ENCODE measurements at regions not wholly inside any gene's neighbourhood (a gene's known extent, or its start where the extent isn't known, plus 50 kb on each side); places are given as distances from the start of the nearest gene placed in this dataset.
A peak's percentile ranks its signal among the peaks of the same experiment; 100 is the strongest.

DNA sequence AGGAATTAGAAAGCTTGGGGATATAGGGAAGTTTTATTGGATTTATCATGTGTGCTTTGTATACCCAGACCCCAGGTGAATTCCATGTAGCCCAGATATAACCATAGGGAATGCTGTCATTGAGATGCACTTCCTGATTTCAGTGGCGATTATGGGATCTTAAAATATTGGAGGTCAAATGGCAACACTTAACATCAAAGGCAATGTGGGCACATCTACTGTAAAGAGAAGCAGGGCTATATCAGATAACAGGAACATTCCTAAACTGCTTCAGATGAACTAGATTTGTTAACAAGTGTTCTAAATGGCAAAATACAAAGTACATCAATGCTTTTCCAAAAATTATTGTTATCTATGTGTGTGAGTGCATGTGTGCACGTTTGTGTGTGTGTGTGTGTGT, 883.5 kb upstream of the EDIL3 start:
- CTCF ChIA-PET = no interaction called here
- Histone ChIP-seq H3K4me1 (ENCODE audit: control insufficient read depth, insufficient read depth, low read length) (no peaks in the 10 kb centered on the region), H3K36me3 (ENCODE audit: control insufficient read depth, insufficient read depth, low read length) (no peaks in the 10 kb centered on the region), H3K27ac (ENCODE audit: low read length) (no peak overlapping the region), H3K27me3 (ENCODE audit: control insufficient read depth, insufficient read depth, low read length) (no peaks in the 10 kb centered on the region), H3K4me3 (ENCODE audit: low read depth in 2 of 2, low read length in 2 of 2) (no peak overlapping the region), H3K9me3 (ENCODE audit: control insufficient read depth, insufficient read depth, low read depth, low read length) (no peaks in the 10 kb centered on the region)
- BruUV-seq (replicated peaks) = no TSS peak
- ATAC-seq = no peak
- POLR2A ChIA-PET = no interaction called here
- intact Hi-C loops (cut with micrococcal nuclease; ENCODE audit: unreplicated experiment) (no loop called here), in situ Hi-C loops (cut with HindIII; ENCODE audit: low pct_unique_long_range_greater_than_20kb, low sequenced_read_pairs) (no loop called here)
- DNase-seq (ENCODE audit: low read depth, low spot score) = no peak
- TF ChIP-seq TCF7L2 (IDR thresholded peaks at IDR 0.05; ENCODE audit: low read depth, low read length) = peak; percentile 92
- TF ChIP-seq, protein P1, sequence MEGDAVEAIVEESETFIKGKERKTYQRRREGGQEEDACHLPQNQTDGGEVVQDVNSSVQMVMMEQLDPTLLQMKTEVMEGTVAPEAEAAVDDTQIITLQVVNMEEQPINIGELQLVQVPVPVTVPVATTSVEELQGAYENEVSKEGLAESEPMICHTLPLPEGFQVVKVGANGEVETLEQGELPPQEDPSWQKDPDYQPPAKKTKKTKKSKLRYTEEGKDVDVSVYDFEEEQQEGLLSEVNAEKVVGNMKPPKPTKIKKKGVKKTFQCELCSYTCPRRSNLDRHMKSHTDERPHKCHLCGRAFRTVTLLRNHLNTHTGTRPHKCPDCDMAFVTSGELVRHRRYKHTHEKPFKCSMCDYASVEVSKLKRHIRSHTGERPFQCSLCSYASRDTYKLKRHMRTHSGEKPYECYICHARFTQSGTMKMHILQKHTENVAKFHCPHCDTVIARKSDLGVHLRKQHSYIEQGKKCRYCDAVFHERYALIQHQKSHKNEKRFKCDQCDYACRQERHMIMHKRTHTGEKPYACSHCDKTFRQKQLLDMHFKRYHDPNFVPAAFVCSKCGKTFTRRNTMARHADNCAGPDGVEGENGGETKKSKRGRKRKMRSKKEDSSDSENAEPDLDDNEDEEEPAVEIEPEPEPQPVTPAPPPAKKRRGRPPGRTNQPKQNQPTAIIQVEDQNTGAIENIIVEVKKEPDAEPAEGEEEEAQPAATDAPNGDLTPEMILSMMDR (IDR thresholded peaks at IDR 0.05) = no peak

GRCh38 chr5:85278193-85278592, 893.5 kb upstream of the EDIL3 start:
- POLR2A ChIA-PET = no interaction called here
- 0 out of 2 replicates have a peak, but pooled peaks cover 3% of the 10 kb centered on the region for H3K9me3 ChIP-seq (ENCODE audit: control insufficient read depth, insufficient read depth, low read depth, low read length)
- no peaks in the 10 kb centered on the region for H3K4me1 ChIP-seq (ENCODE audit: control insufficient read depth, insufficient read depth, low read length)
- TF ChIP-seq SIN3A (IDR thresholded peaks at IDR 0.05; ENCODE audit: borderline replicate concordance, insufficient read depth, low read depth, low read length) (no peak), TCF7L2 (IDR thresholded peaks at IDR 0.05; ENCODE audit: low read depth, low read length) (no peak), POLR2AphosphoS5 (IDR thresholded peaks at IDR 0.05; ENCODE audit: low read depth, low read length) (no peak)
- TF ChIP-seq, protein P1 (IDR thresholded peaks at IDR 0.05) = no peak
- CTCF ChIA-PET = no interaction called here
- ATAC-seq (no peak), DNase-seq (ENCODE audit: low read depth, low spot score) (no peak)
- intact Hi-C loops (cut with micrococcal nuclease; ENCODE audit: unreplicated experiment) = no loop called here
- H3K4me3 ChIP-seq (ENCODE audit: low read depth in 2 of 2, low read length in 2 of 2) = no peak overlapping the region
- in situ Hi-C loops (cut with HindIII; ENCODE audit: low pct_unique_long_range_greater_than_20kb, low sequenced_read_pairs) = no loop called here
- no peaks in the 10 kb centered on the region for H3K36me3 ChIP-seq (ENCODE audit: control insufficient read depth, insufficient read depth, low read length)
- H3K27me3 ChIP-seq (ENCODE audit: control insufficient read depth, insufficient read depth, low read length) = no peaks in the 10 kb centered on the region
- BruUV-seq (replicated peaks) = no TSS peak
- no peak overlapping the region for H3K27ac ChIP-seq (ENCODE audit: low read length)

GRCh38 chr5:85288914-85289313, 904.2 kb upstream of the EDIL3 start:
- CTCF ChIA-PET = no interaction called here
- Histone ChIP-seq H3K27ac (ENCODE audit: low read length) (no peak overlapping the region), H3K4me3 (ENCODE audit: low read depth in 2 of 2, low read length in 2 of 2) (no peak overlapping the region), H3K9me3 (ENCODE audit: control insufficient read depth, insufficient read depth, low read depth, low read length) (no peaks in the 10 kb centered on the region), H3K36me3 (ENCODE audit: control insufficient read depth, insufficient read depth, low read length) (no peaks in the 10 kb centered on the region), H3K27me3 (ENCODE audit: control insufficient read depth, insufficient read depth, low read length) (no peaks in the 10 kb centered on the region), H3K4me1 (ENCODE audit: control insufficient read depth, insufficient read depth, low read length) (peaks cover 3% of the 10 kb centered on the region; the same call in 1 of the 2 replicates)
- ATAC-seq (no peak), DNase-seq (ENCODE audit: low read depth, low spot score) (no peak)
- BruUV-seq (replicated peaks) = no TSS peak
- in situ Hi-C loops (cut with HindIII; ENCODE audit: low pct_unique_long_range_greater_than_20kb, low sequenced_read_pairs) = no loop called here
- intact Hi-C loops (cut with micrococcal nuclease; ENCODE audit: unreplicated experiment) = no loop called here
- POLR2A ChIA-PET = no interaction called here
- TF ChIP-seq TCF7L2 (IDR thresholded peaks at IDR 0.05; ENCODE audit: low read depth, low read length) (no peak), POLR2AphosphoS5 (IDR thresholded peaks at IDR 0.05; ENCODE audit: low read depth, low read length) (no peak), SIN3A (IDR thresholded peaks at IDR 0.05; ENCODE audit: borderline replicate concordance, insufficient read depth, low read depth, low read length) (no peak), REST (IDR thresholded peaks at IDR 0.05; ENCODE audit: insufficient read depth in 1 of 2, low read depth in 2 of 2, low read length in 1 of 2) (no peak)
- TF ChIP-seq, protein P1 (IDR thresholded peaks at IDR 0.05) = no peak

Measured in Panc1 (cell line).